GM12878 (cell line): ENCODE measurements at regions not wholly inside any gene's neighbourhood (a gene's known extent, or its start where the extent isn't known, plus 50 kb on each side); places are given as distances from the start of the nearest gene placed in this dataset.

Experiments used
- ATAC-seq: fragments of 200-7000 bp; cut with Tn5 transposase; 3 replicates; pipeline ENCODE4 v1.9.1; 2020; ENCODE audit warnings: mild to moderate bottlenecking, moderate library complexity
- BruUV-seq: library from RNA; stranded (reverse); fragments of 400-500 nt; replicated peaks from 2 replicates; lab custom pipeline; 2021; lab: Mats Ljungman, UMichigan
- CTCF ChIA-PET: fragments of 300-600 bp; sonication (Branson Sonifier 250); formaldehyde crosslinking; extraction: SDS; loops from one replicate; lab custom pipeline; 2021; ENCODE audit warnings: inconsistent platforms; lab: Yijun Ruan, JAX
- POLR2A ChIA-PET: fragments of 350-600 bp; formaldehyde crosslinking; extraction: SDS; loops from one replicate; lab custom pipeline; 2021; ENCODE audit warnings: inconsistent platforms; lab: Charles Lee
- RAD21 ChIA-PET: fragments of 300-600 bp; sonication (Branson Sonifier 250); formaldehyde crosslinking; loops from one replicate; lab custom pipeline; 2023; ENCODE audit warnings: antibody characterized with exemption; ENCODE audit not compliant: unreplicated experiment; lab: Charles Lee
- SMC1A ChIA-PET: fragments of 300-600 bp; sonication (Branson Sonifier 250); formaldehyde crosslinking; loops from one replicate; lab custom pipeline; 2023; ENCODE audit not compliant: unreplicated experiment, uncharacterized antibody; lab: Charles Lee
- DNase-seq: peaks from one replicate; pipeline ENCODE4 v3.0.0-alpha.2; 2011; ENCODE audit warnings: low read depth, low spot score
- FAIRE-seq: peaks from 3 replicates; lab custom pipeline; 2011; peaks lifted over from hg19 to GRCh38; lab: Jason Lieb, UNC
- H2AFZ ChIP-seq: 2 replicates; pipeline ENCODE4 v1.6.0; 2011; ENCODE audit warnings: low read depth, low read length, control low read depth; ENCODE audit not compliant: control insufficient read depth
- H3K27ac ChIP-seq: 2 replicates; pipeline ENCODE4 v1.5.1; 2011; ENCODE audit warnings: control low read depth; ENCODE audit not compliant: control insufficient read depth, insufficient read depth
- H3K27me3 ChIP-seq, 2 experiments: replicated peaks in 1 of 2; 2 replicates each; pipeline versions ENCODE4 v1.6.0 to v1.6.1; 2011; ENCODE audit warnings: low read length in 1 of 2; ENCODE audit not compliant: control insufficient read depth in 2 of 2, insufficient read depth in 2 of 2
- H3K36me3 ChIP-seq, 2 experiments: 2 replicates each; pipeline ENCODE4 v1.5.1; 2011; ENCODE audit warnings: low read length in 1 of 2; ENCODE audit not compliant: control insufficient read depth in 2 of 2, insufficient read depth in 2 of 2
- H3K4me1 ChIP-seq: 2 replicates; pipeline ENCODE4 v1.6.1; 2011; ENCODE audit warnings: mild to moderate bottlenecking, low read length, moderate library complexity, mixed read lengths; ENCODE audit not compliant: control insufficient read depth, insufficient read depth
- H3K4me2 ChIP-seq: 2 replicates; pipeline ENCODE4 v1.6.0; 2011; ENCODE audit warnings: control low read depth; ENCODE audit not compliant: control insufficient read depth, insufficient read depth
- H3K4me3 ChIP-seq: fragments of 200-600 bp; sonication (generic); 2 replicates; pipeline ENCODE4 v1.5.1; 2016
- H3K79me2 ChIP-seq: 2 replicates; pipeline ENCODE4 v1.6.0; 2011; ENCODE audit warnings: low read length; ENCODE audit not compliant: control insufficient read depth, insufficient read depth
- H3K9ac ChIP-seq: 2 replicates; pipeline ENCODE4 v1.8.0; 2011; ENCODE audit warnings: low read length, control low read depth, mixed read lengths; ENCODE audit not compliant: control insufficient read depth, insufficient read depth
- H3K9me3 ChIP-seq: replicated peaks from 3 replicates; pipeline ENCODE4 v1.5.1; 2011; ENCODE audit warnings: mild to moderate bottlenecking, low read length; ENCODE audit not compliant: control insufficient read depth, insufficient read depth
- H4K20me1 ChIP-seq: 2 replicates; pipeline ENCODE4 v1.6.0; 2011; ENCODE audit not compliant: control insufficient read depth, insufficient read depth
- CHD1 ChIP-seq: IDR thresholded peaks from 2 replicates; pipeline ENCODE4 v1.6.1; 2012; ENCODE audit warnings: low read depth, low read length, improper control_type of control experiment
- PML ChIP-seq: IDR thresholded peaks from 2 replicates; pipeline ENCODE4 v1.6.1; 2012; ENCODE audit warnings: low read length, inconsistent platforms
- STAT1 ChIP-seq: fragments of 450-650 bp; conservative IDR thresholded peaks from 2 replicates; pipeline ENCODE4 v1.6.1; 2014; ENCODE audit warnings: antibody characterized with exemption, mild to moderate bottlenecking
- TCF7 ChIP-seq: IDR thresholded peaks from 2 replicates; pipeline ENCODE4 v1.6.1; 2014; ENCODE audit warnings: antibody characterized with exemption, borderline replicate concordance
- ZNF207 ChIP-seq: fragments of 450-650 bp; IDR thresholded peaks from 2 replicates; pipeline ENCODE4 v1.6.1; 2014; ENCODE audit warnings: antibody characterized with exemption, mild to moderate bottlenecking, borderline replicate concordance
- ZNF622 ChIP-seq: fragments of 450-650 bp; IDR thresholded peaks from 2 replicates; pipeline ENCODE4 v1.6.1; 2017; ENCODE audit warnings: mild to moderate bottlenecking, inconsistent platforms
- WGBS: methylation state at CpG from one replicate; pipeline ENCODE4 v1.1.6; 2016; ENCODE audit warnings: low lambda C conversion rate; ENCODE audit not compliant: insufficient replicate concordance, insufficient coverage; ENCODE audit errors: missing lambda C conversion rate; 5-methylcytosine and 5-hydroxymethylcytosine counted together
- in situ Hi-C: fragments of 300-500 bp; cut with MboI; formaldehyde crosslinking; loops from 9 replicates; pipeline ENCODE4 v1.14.3; 2018; ENCODE audit warnings: mixed read lengths
- intact Hi-C: fragments of 100-400 bp; cut with micrococcal nuclease; formaldehyde crosslinking; loops from one replicate; pipeline ENCODE4 v1.14.2; 2022; ENCODE audit not compliant: unreplicated experiment
- TF ChIP-seq, protein P1 (sequence below): fragments of 450-650 bp; IDR thresholded peaks from 2 replicates; pipeline ENCODE4 v1.6.1; 2018; ENCODE audit warnings: borderline replicate concordance, mild to moderate bottlenecking; ENCODE audit not compliant: partially characterized antibody

DNA sequence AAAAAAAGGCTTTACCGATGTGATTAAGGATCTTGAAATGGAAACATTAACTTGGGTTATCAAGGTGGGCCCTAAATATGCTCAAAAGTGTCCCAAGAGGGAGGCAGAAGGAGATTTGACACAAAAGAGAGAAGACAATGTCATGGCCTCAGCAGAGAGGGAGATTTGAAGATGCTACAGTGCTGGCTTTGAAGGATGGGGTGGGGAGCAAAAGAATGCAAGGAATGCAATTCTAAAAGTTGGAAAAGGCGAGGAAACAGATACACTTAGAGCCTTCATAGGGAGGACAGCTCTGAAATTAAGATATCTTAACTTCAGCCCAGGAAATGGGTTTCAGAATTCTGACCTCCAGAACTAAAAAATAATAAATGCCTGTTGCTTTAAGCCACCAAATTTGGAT lies 314.5 kb upstream of the CCDC54 start:
- no TSS peak for BruUV-seq
- TF ChIP-seq PML (no peak), ZNF207 (no peak), STAT1 (no peak), CHD1 (no peak), ZNF622 (no peak), TCF7 (no peak)
- TF ChIP-seq, protein P1, sequence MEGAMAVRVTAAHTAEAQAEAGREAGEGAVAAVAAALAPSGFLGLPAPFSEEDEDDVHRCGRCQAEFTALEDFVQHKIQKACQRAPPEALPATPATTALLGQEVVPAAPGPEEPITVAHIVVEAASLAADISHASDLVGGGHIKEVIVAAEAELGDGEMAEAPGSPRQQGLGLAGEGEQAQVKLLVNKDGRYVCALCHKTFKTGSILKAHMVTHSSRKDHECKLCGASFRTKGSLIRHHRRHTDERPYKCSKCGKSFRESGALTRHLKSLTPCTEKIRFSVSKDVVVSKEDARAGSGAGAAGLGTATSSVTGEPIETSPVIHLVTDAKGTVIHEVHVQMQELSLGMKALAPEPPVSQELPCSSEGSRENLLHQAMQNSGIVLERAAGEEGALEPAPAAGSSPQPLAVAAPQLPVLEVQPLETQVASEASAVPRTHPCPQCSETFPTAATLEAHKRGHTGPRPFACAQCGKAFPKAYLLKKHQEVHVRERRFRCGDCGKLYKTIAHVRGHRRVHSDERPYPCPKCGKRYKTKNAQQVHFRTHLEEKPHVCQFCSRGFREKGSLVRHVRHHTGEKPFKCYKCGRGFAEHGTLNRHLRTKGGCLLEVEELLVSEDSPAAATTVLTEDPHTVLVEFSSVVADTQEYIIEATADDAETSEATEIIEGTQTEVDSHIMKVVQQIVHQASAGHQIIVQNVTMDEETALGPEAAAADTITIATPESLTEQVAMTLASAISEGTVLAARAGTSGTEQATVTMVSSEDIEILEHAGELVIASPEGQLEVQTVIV: no peak
- Histone ChIP-seq H3K36me3 (no peaks in the 10 kb centered on the region), H3K27ac (no peak overlapping the region), H3K9ac (no peak overlapping the region), H3K4me2 (no peak overlapping the region), H4K20me1 (no peaks in the 10 kb centered on the region), H3K4me3 (no peak overlapping the region), H2AFZ (no peak overlapping the region), H3K27me3 (no peaks in the 10 kb centered on the region), H3K79me2 (no peaks in the 10 kb centered on the region), H3K4me1 (no peaks in the 10 kb centered on the region), H3K9me3 (no peaks in the 10 kb centered on the region)
- 12% methylated on average over 2 of the region's 2 CpGs for WGBS
- ChIA-PET SMC1A (no interaction called here), CTCF (interaction anchor here (1.4 to 1.9 kb wide), 2 partner anchors 15 to 58 kb away, joined by 3 to 4 read pairs; no protein-coding TSS in a partner anchor), RAD21 (no interaction called here), POLR2A (no interaction called here)
- in situ Hi-C loops: no loop called here
- intact Hi-C loops: loop anchor here (10.0 kb wide), 2 partner anchors 428 to 1378 kb away; no protein-coding TSS in a partner anchor
- no peak for FAIRE-seq
- no peak for DNase-seq
- no peak for ATAC-seq
